DND-41 (cell line): ENCODE measurements at regions not wholly inside any gene's neighbourhood (a gene's known extent, or its start where the extent isn't known, plus 50 kb on each side); places are given as distances from the start of the nearest gene placed in this dataset.

Experiments used
- ATAC-seq: fragments of 200-7000 bp; cut with Tn5 transposase; 3 replicates; pipeline ENCODE4 v1.9.1; 2021; ENCODE audit warnings: low read depth; ENCODE audit not compliant: insufficient read depth
- DNase-seq: peaks from one replicate; pipeline ENCODE4 v3.0.0-alpha.2; 2020
- H2AFZ ChIP-seq: 2 replicates; pipeline ENCODE4 v1.6.0; 2012; ENCODE audit warnings: low read depth, low read length
- H3K27ac ChIP-seq: 2 replicates; pipeline ENCODE4 v1.5.1; 2012; ENCODE audit warnings: low read length, inconsistent platforms
- H3K27me3 ChIP-seq: fragments of 200-600 bp; sonication (generic); 2 replicates; pipeline ENCODE4 v1.6.0; 2012; ENCODE audit warnings: low read length, mild to moderate bottlenecking, inconsistent platforms; ENCODE audit not compliant: insufficient read depth, poor library complexity
- H3K36me3 ChIP-seq: 2 replicates; pipeline ENCODE4 v1.5.1; 2012; ENCODE audit warnings: low read length, inconsistent platforms; ENCODE audit not compliant: insufficient read depth
- H3K4me1 ChIP-seq: 2 replicates; pipeline ENCODE4 v1.5.1; 2012; ENCODE audit warnings: mild to moderate bottlenecking, low read length; ENCODE audit not compliant: insufficient read depth
- H3K4me2 ChIP-seq: 2 replicates; pipeline ENCODE4 v1.6.0; 2012; ENCODE audit warnings: mild to moderate bottlenecking, moderate library complexity, low read length, inconsistent platforms; ENCODE audit not compliant: insufficient read depth
- H3K4me3 ChIP-seq, 2 experiments: fragments of 200-600 bp in 1 of 2; shearing (Covaris generic) in 1 of 2; 2 replicates each; pipeline ENCODE4 v1.5.1; 2012 to 2016; ENCODE audit warnings: inconsistent platforms in 2 of 2, low read length in 2 of 2, mild to moderate bottlenecking in 2 of 2, low read depth in 1 of 2, moderate library complexity in 1 of 2
- H3K79me2 ChIP-seq: 2 replicates; pipeline ENCODE4 v1.6.0; 2012; ENCODE audit warnings: low read length, inconsistent platforms; ENCODE audit not compliant: insufficient read depth
- H3K9ac ChIP-seq: 2 replicates; pipeline ENCODE4 v1.6.0; 2012; ENCODE audit warnings: low read depth, mild to moderate bottlenecking, inconsistent platforms, low read length, moderate library complexity
- H3K9me3 ChIP-seq: 2 replicates; pipeline ENCODE4 v1.5.1; 2012; ENCODE audit warnings: low read length, moderate library complexity, mild to moderate bottlenecking, inconsistent platforms; ENCODE audit not compliant: insufficient read depth, severe bottlenecking
- H4K20me1 ChIP-seq: 2 replicates; pipeline ENCODE4 v1.6.0; 2012; ENCODE audit warnings: low read length; ENCODE audit not compliant: insufficient read depth
- EZH2 ChIP-seq: IDR thresholded peaks from 3 replicates; pipeline ENCODE4 v1.6.1; 2012; ENCODE audit warnings: borderline replicate concordance, low read depth, mild to moderate bottlenecking, moderate library complexity, low read length, inconsistent platforms; ENCODE audit not compliant: severe bottlenecking
- TF ChIP-seq, protein P1 (sequence below): IDR thresholded peaks from 2 replicates; pipeline ENCODE4 v1.5.1; 2012; ENCODE audit warnings: borderline replicate concordance, low read length, moderate library complexity, mild to moderate bottlenecking; ENCODE audit not compliant: poor library complexity, severe bottlenecking; ENCODE audit errors: extremely low read depth

DNA sequence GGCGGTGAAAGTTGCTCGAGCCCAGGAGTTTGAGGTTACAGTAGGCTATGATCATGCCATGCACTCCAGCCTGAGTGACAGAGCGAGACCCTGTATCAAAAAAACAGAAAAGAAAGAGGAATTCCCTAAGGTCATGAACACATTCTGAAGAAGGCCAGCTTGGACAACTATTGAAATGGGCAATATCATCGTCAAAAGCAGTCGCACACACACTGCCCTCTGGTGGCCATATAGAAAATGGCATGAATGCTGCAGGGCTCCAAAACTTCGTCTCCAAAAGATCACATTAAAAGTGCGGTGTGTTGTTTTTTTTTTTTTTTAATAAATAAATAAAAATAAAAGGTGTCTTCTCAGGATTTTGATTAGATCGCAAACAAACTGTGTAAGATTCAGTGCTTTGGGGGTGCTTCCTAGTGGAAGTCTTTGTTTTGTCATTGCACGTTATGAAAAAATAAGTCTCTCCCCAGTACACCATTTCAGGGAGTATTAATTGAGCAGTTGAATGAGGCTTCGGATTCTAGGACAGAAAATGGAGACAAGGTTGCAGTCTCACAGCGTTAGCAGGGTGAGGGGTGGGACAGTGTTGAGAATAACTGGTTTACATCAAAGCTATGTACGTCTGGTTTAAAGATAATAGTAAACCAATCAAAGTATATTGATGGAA lies 87.5 kb upstream of the FMN2 start:
- no peak for ATAC-seq
- Histone ChIP-seq H3K27ac (no peak overlapping the region), H3K9me3 (no peaks in the 10 kb centered on the region), H3K36me3 (no peaks in the 10 kb centered on the region), H3K4me2 (no peak overlapping the region), H2AFZ (no peak overlapping the region), H3K4me1 (no peaks in the 10 kb centered on the region), H3K79me2 (no peaks in the 10 kb centered on the region), H3K9ac (no peak overlapping the region), H3K4me3 (no peak overlapping the region), H4K20me1 (no peaks in the 10 kb centered on the region), H3K27me3 (no peaks in the 10 kb centered on the region)
- peak; percentile 8 for DNase-seq
- TF ChIP-seq, protein P1, sequence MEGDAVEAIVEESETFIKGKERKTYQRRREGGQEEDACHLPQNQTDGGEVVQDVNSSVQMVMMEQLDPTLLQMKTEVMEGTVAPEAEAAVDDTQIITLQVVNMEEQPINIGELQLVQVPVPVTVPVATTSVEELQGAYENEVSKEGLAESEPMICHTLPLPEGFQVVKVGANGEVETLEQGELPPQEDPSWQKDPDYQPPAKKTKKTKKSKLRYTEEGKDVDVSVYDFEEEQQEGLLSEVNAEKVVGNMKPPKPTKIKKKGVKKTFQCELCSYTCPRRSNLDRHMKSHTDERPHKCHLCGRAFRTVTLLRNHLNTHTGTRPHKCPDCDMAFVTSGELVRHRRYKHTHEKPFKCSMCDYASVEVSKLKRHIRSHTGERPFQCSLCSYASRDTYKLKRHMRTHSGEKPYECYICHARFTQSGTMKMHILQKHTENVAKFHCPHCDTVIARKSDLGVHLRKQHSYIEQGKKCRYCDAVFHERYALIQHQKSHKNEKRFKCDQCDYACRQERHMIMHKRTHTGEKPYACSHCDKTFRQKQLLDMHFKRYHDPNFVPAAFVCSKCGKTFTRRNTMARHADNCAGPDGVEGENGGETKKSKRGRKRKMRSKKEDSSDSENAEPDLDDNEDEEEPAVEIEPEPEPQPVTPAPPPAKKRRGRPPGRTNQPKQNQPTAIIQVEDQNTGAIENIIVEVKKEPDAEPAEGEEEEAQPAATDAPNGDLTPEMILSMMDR, result peak; percentile 74
- no peak for TF ChIP-seq EZH2

DNA sequence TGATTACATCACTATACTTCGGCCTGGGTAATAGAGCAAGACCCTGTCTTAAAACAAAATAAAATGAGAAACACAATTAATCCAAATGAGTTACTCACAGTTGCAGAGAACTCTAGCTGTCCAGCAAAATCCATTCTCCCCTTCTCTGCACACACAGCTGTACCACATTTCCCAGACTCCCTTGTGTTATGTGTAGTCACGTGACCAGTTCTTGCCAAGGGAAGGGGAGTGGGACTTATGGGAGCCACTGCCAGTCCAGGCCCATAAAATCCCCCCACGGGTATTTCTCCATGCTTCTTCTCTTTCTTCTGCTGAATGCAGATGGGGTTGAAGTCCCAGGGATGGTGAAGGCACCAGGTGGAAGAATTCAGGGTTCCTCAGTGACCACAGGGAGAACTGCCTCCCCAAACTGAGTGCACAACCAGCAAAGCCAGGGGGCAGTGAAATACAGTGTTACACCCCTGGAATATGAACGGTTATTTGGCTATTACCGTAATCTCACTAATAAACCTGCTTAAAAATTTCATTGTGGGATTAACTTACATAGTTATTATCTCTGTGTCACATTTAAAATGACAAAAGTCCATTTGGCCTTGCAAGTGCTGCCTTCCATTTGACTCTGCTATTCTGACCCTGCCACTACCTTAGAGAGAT lies 85.6 kb upstream of the FMN2 start:
- TF ChIP-seq, protein P1, result no peak
- TF ChIP-seq EZH2, result no peak
- Histone ChIP-seq H3K4me2 (no peak overlapping the region), H3K4me3 (no peak overlapping the region), H2AFZ (no peak overlapping the region), H3K27me3 (no peaks in the 10 kb centered on the region), H3K4me1 (no peaks in the 10 kb centered on the region), H3K9ac (no peak overlapping the region), H3K27ac (no peak overlapping the region), H3K36me3 (no peaks in the 10 kb centered on the region), H3K9me3 (peaks cover 15% of the 10 kb centered on the region), H4K20me1 (no peaks in the 10 kb centered on the region), H3K79me2 (no peaks in the 10 kb centered on the region)
- ATAC-seq (no peak), DNase-seq (no peak)

DNA sequence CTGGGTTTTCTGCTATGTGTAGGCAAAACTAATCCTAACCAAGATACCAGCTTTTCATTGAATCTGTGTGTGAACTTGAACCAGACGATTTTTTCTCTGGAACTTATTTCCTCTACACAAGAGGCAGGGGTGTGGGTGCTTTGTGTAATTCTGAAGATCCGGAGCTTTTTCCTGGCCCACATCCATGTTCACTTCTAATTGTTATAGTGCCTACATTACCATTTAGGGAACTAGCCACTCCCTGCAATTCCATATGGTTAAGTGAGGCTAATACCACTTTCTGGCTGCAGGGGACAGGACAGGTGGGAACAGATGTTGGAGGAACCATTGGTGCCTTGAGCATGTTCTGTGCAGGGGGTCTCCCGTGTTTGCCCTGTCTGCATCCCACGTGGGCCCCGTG lies 83.4 kb upstream of the FMN2 start:
- no peaks in the 10 kb centered on the region for H3K36me3 ChIP-seq
- H3K4me2 ChIP-seq, result no peak overlapping the region
- H3K4me1 ChIP-seq, result no peaks in the 10 kb centered on the region
- H4K20me1 ChIP-seq, result no peaks in the 10 kb centered on the region
- no peak overlapping the region for H3K9ac ChIP-seq
- peaks cover 20% of the 10 kb centered on the region for H3K9me3 ChIP-seq
- no peak for DNase-seq
- H2AFZ ChIP-seq, result no peak overlapping the region
- H3K27ac ChIP-seq, result no peak overlapping the region
- no peaks in the 10 kb centered on the region for H3K27me3 ChIP-seq
- no peak for TF ChIP-seq EZH2
- TF ChIP-seq, protein P1, result no peak
- H3K79me2 ChIP-seq, result no peaks in the 10 kb centered on the region
- no peak overlapping the region for H3K4me3 ChIP-seq
- no peak for ATAC-seq

DNA sequence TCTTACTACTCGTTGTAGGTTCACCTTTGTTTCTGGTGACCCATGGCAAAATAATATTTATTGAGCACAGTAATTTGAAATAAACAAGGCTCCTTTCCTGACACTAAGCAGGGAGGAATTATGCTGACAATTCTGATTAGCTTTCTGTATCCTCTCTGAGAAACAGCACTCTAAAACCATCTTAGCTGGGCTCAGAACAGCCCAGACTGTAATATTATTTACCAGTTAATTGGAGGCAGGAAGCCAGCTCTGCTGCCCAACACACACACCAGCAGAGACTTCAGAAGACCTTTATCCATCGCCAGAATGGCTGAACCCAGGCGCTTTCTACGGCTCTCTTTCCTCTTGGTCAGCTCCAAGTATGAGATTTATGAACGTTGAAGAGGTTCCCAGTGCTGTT lies 77.6 kb upstream of the FMN2 start:
- H3K4me2 ChIP-seq, result no peak overlapping the region
- H3K9ac ChIP-seq, result no peak overlapping the region
- H3K4me3 ChIP-seq, result no peak overlapping the region
- H3K36me3 ChIP-seq, result no peaks in the 10 kb centered on the region
- H3K27ac ChIP-seq, result no peak overlapping the region
- H3K4me1 ChIP-seq, result no peaks in the 10 kb centered on the region
- TF ChIP-seq, protein P1, result no peak
- TF ChIP-seq EZH2, result no peak
- DNase-seq, result no peak
- no peaks in the 10 kb centered on the region for H3K79me2 ChIP-seq
- H3K27me3 ChIP-seq, result no peaks in the 10 kb centered on the region
- ATAC-seq, result no peak
- H3K9me3 ChIP-seq, result peaks cover 21% of the 10 kb centered on the region
- H4K20me1 ChIP-seq, result no peaks in the 10 kb centered on the region
- no peak overlapping the region for H2AFZ ChIP-seq
